B cell (primary cell): ENCODE measurements at regions not wholly inside any gene's neighbourhood (a gene's known extent, or its start where the extent isn't known, plus 50 kb on each side); places are given as distances from the start of the nearest gene placed in this dataset.

ENCODE experiments used
- ATAC-seq: fragments of 200-7000 bp; cut with Tn5 transposase; one replicate; pipeline ENCODE4 v1.10.0; 2021; ENCODE audit warnings: low read depth, mild to moderate bottlenecking, moderate number of reproducible peaks, moderate library complexity
- CTCF ChIA-PET: fragments of 350-600 bp; sonication (Branson Sonifier 250); formaldehyde crosslinking; loops from one replicate; lab custom pipeline; 2021; ENCODE audit warnings: antibody characterized with exemption, inconsistent platforms; lab: Charles Lee
- POLR2A ChIA-PET: fragments of 350-600 bp; sonication (Branson Sonifier 250); formaldehyde crosslinking; loops from one replicate; lab custom pipeline; 2021; ENCODE audit warnings: antibody characterized with exemption; lab: Charles Lee
- DNase-seq: peaks from one replicate; pipeline ENCODE4 v3.0.0; 2013
- H2AFZ ChIP-seq: 2 replicates; pipeline ENCODE4 v1.6.1; 2012; ENCODE audit warnings: mild to moderate bottlenecking, low read depth, low read length; ENCODE audit not compliant: insufficient read depth, poor library complexity, severe bottlenecking
- H3K27ac ChIP-seq, 2 donors: 1 replicate in 1 of 2; 2 replicates in 1 of 2; pipeline ENCODE4 v1.5.1; 2012 to 2013; ENCODE audit warnings: low read length in 2 of 2, mild to moderate bottlenecking in 2 of 2, moderate library complexity in 1 of 2
- H3K27me3 ChIP-seq, 4 experiments: fragments of 200-600 bp in 1 of 4; sonication (generic) in 1 of 4; replicated peaks in 1 of 4; 1 replicate in 2 of 4; 2 replicates in 2 of 4; pipeline versions ENCODE4 v1.6.1 to v1.7.0; 2013 to 2016; ENCODE audit warnings: low read length in 3 of 4, mild to moderate bottlenecking in 2 of 4, mixed read lengths in 1 of 4, moderate library complexity in 1 of 4; ENCODE audit not compliant: insufficient read depth in 4 of 4, control insufficient read depth in 3 of 4; ENCODE audit errors: control extremely low read depth in 1 of 4
- H3K36me3 ChIP-seq, 2 experiments: replicated peaks in 1 of 2; 1 replicate in 1 of 2; 2 replicates in 1 of 2; pipeline versions ENCODE4 v1.6.1 to v1.7.1; 2013; ENCODE audit warnings: low read length in 1 of 2; ENCODE audit not compliant: insufficient read depth in 2 of 2, control insufficient read depth in 1 of 2; ENCODE audit errors: control extremely low read depth in 1 of 2, extremely low read depth in 1 of 2
- H3K4me1 ChIP-seq, 2 donors: fragments of 200-600 bp in 1 of 2; sonication (generic) in 1 of 2; 1 replicate in 1 of 2; 2 replicates in 1 of 2; pipeline versions ENCODE4 v1.5.1 to v1.6.1; 2013 to 2017; ENCODE audit warnings: low read length in 2 of 2; ENCODE audit not compliant: control insufficient read depth in 2 of 2, insufficient read depth in 2 of 2
- H3K4me2 ChIP-seq: replicated peaks from 2 replicates; pipeline ENCODE3; 2012; ENCODE audit warnings: mild to moderate bottlenecking, low read depth, low read length; ENCODE audit not compliant: poor library complexity, severe bottlenecking
- H3K4me3 ChIP-seq, 5 experiments: fragments of 200-600 bp in 1 of 5; sonication (generic) in 1 of 5; 1 replicate in 3 of 5; 2 replicates in 2 of 5; pipeline versions ENCODE4 v1.5.1 to v1.7.0; 2011 to 2016; ENCODE audit warnings: low read length in 4 of 5, mild to moderate bottlenecking in 4 of 5, low read depth in 2 of 5, control low read depth in 1 of 5, moderate library complexity in 1 of 5; ENCODE audit not compliant: insufficient read depth in 1 of 5; ENCODE audit errors: control extremely low read depth in 1 of 5, extremely low read depth in 1 of 5
- H3K79me2 ChIP-seq: fragments of 200-600 bp; sonication (generic); one replicate; pipeline ENCODE4 v1.6.0; 2016; ENCODE audit warnings: low read length; ENCODE audit not compliant: control insufficient read depth, insufficient read depth
- H3K9ac ChIP-seq: fragments of 200-600 bp; sonication (generic); 2 replicates; pipeline ENCODE4 v1.6.1; 2017; ENCODE audit warnings: mild to moderate bottlenecking, low read length, moderate library complexity
- H3K9me3 ChIP-seq, 3 donors: one replicate each; pipeline versions ENCODE4 v1.6.1 to v1.7.1; 2013; ENCODE audit warnings: low read length in 2 of 3; ENCODE audit not compliant: control insufficient read depth in 2 of 3, insufficient read depth in 1 of 3; ENCODE audit errors: control extremely low read depth in 1 of 3
- H4K20me1 ChIP-seq: 2 replicates; pipeline ENCODE4 v1.6.0; 2012; ENCODE audit warnings: mild to moderate bottlenecking, low read length; ENCODE audit not compliant: insufficient read depth, control insufficient read depth, poor library complexity, severe bottlenecking
- H3K27ac Mint-ChIP-seq: one replicate; pipeline ENCODE4 v1.8.0; 2021; ENCODE audit warnings: mixed read lengths
- H3K27me3 Mint-ChIP-seq: one replicate; pipeline ENCODE4 v1.8.0; 2021; ENCODE audit warnings: mixed read lengths
- H3K4me1 Mint-ChIP-seq: one replicate; pipeline ENCODE4 v1.8.0; 2021; ENCODE audit warnings: mixed read lengths
- H3K4me3 Mint-ChIP-seq: one replicate; pipeline ENCODE4 v1.8.0; 2021; ENCODE audit warnings: mixed read lengths
- H3K9me3 Mint-ChIP-seq: one replicate; pipeline ENCODE4 v1.8.0; 2022; ENCODE audit warnings: mixed read lengths; ENCODE audit not compliant: insufficient read depth
- CTCF ChIP-seq: fragments of 200-600 bp; IDR thresholded peaks from one replicate; pipeline ENCODE4 v1.8.0; 2022; ENCODE audit warnings: antibody characterized with exemption, mild to moderate bottlenecking
- EZH2 ChIP-seq: IDR thresholded peaks from 2 replicates; pipeline ENCODE4 v1.6.1; 2012; ENCODE audit warnings: borderline replicate concordance, low read depth, mild to moderate bottlenecking, moderate library complexity, low read length; ENCODE audit not compliant: insufficient read depth, poor library complexity, severe bottlenecking
- WGBS: methylation state at CpG from one replicate; pipeline ENCODE4 v1.1.5; 2013; ENCODE audit warnings: missing lambda C conversion rate; ENCODE audit not compliant: insufficient coverage; 5-methylcytosine and 5-hydroxymethylcytosine counted together
- intact Hi-C: fragments of 100-400 bp; cut with micrococcal nuclease; formaldehyde crosslinking; loops from one replicate; pipeline ENCODE4 v1.10.0; 2022

GRCh38 chr6:134819863-134820800 lies 129.8 kb downstream of the ALDH8A1 start:
- WGBS: 92% methylated on average over 3 of the region's 3 CpGs
- H3K4me2 ChIP-seq: no peak overlapping the region

More at GRCh38 chr6:134819863-134820800, 129.8 kb downstream of the ALDH8A1 start:
- Histone ChIP-seq H3K9ac (no peak overlapping the region), H3K79me2 (no peaks in the 10 kb centered on the region), H2AFZ (no peak overlapping the region), H3K4me1 (no peaks in the 10 kb centered on the region), H3K27ac (no peak overlapping the region), H3K27me3 (no peaks in the 10 kb centered on the region), H4K20me1 (no peaks in the 10 kb centered on the region), H3K36me3 (no peaks in the 10 kb centered on the region), H3K9me3 (no peaks in the 10 kb centered on the region), H3K4me3 (no peak overlapping the region)
- Mint-ChIP-seq H3K4me3 (no peak overlapping the region), H3K9me3 (no peaks in the 10 kb centered on the region), H3K27me3 (peaks cover 3% of the 10 kb centered on the region), H3K4me1 (no peaks in the 10 kb centered on the region), H3K27ac (no peak overlapping the region)
- TF ChIP-seq CTCF (no peak), EZH2 (no peak)
- ATAC-seq (no peak), DNase-seq (no peak)
- CTCF ChIA-PET: interaction anchor here (0.9 to 1.9 kb wide), 8 partner anchors 9 to 664 kb away, joined by 3 to 8 read pairs (median 4); no protein-coding TSS in a partner anchor
- intact Hi-C loops: no loop called here
- POLR2A ChIA-PET: no interaction called here
